ENCODE measurements at regions not wholly inside any gene's neighbourhood (a gene's known extent, or its start where the extent isn't known, plus 50 kb on each side); places are given as distances from the start of the nearest gene placed in this dataset.
"Not testable (repeated sequence)": the region's sequence is repeated elsewhere in the genome, so short reads cannot be mapped to it uniquely, and the experiment has no call there.

- no peak for DNase-seq
Measured at GRCh38 chr5:86671536-86671935, 53.8 kb downstream of the COX7C start.

GRCh38 chr5:86674069-86674468, 56.3 kb downstream of the COX7C start:
- no peak for DNase-seq

- no peak for DNase-seq
Measured at GRCh38 chr5:86675311-86675710, 57.6 kb downstream of the COX7C start.

- no peak for DNase-seq
Measured at GRCh38 chr5:86679529-86679928, 61.8 kb downstream of the COX7C start.

GRCh38 chr5:86679949-86680348, 62.2 kb downstream of the COX7C start:
- DNase-seq: no peak

GRCh38 chr5:86684222-86684621, 66.5 kb downstream of the COX7C start:
- DNase-seq: no peak

- DNase-seq: no peak
Measured at GRCh38 chr5:86686046-86686445, 68.3 kb downstream of the COX7C start.

- no peak for DNase-seq
Measured at GRCh38 chr5:86688406-86688805, 70.7 kb downstream of the COX7C start.

GRCh38 chr5:86689103-86689729, 71.5 kb downstream of the COX7C start:
- no peak for DNase-seq

- no peak for DNase-seq
Measured at GRCh38 chr5:86709157-86709881, 91.6 kb downstream of the COX7C start.

- no peak for DNase-seq
Measured at GRCh38 chr5:86716121-86716520, 98.4 kb downstream of the COX7C start.

GRCh38 chr5:86731319-86732117, 113.8 kb downstream of the COX7C start:
- DNase-seq: not testable (repeated sequence)

GRCh38 chr5:86735370-86735769, 117.6 kb downstream of the COX7C start:
- no peak for DNase-seq

GRCh38 chr5:86737579-86737978, 119.8 kb downstream of the COX7C start:
- DNase-seq: no peak

GRCh38 chr5:86748538-86749105, 130.9 kb downstream of the COX7C start:
- no peak for DNase-seq

GRCh38 chr5:86749841-86750240, 132.1 kb downstream of the COX7C start:
- no peak for DNase-seq

- DNase-seq: no peak
Measured at GRCh38 chr5:86756839-86757238, 139.1 kb downstream of the COX7C start.

GRCh38 chr5:86757824-86758223, 140.1 kb downstream of the COX7C start:
- no peak for DNase-seq

- no peak for DNase-seq
Measured at GRCh38 chr5:86760661-86761060, 142.9 kb downstream of the COX7C start.

- no peak for DNase-seq
Measured at GRCh38 chr5:86763929-86764328, 146.2 kb downstream of the COX7C start.

GRCh38 chr5:86765778-86766502, 148.2 kb downstream of the COX7C start:
- DNase-seq: no peak

- no peak for DNase-seq
Measured at GRCh38 chr5:86768699-86769202, 151.0 kb downstream of the COX7C start.

GRCh38 chr5:86780018-86780417, 162.3 kb downstream of the COX7C start:
- no peak for DNase-seq

Data from effector CD8-positive, alpha-beta T cell (primary cell).